Tibial nerve (tissue), 4 donors: ENCODE measurements at regions not wholly inside any gene's neighbourhood (a gene's known extent, or its start where the extent isn't known, plus 50 kb on each side); places are given as distances from the start of the nearest gene placed in this dataset.
"Not testable (repeated sequence)": the region's sequence is repeated elsewhere in the genome, so short reads cannot be mapped to it uniquely, and the experiment has no call there.

Experiments used
- DNase-seq, 2 donors: peaks; one replicate each; pipeline ENCODE4 v3.0.0-alpha.2; 2019; ENCODE audit warnings: low spot score in 2 of 2
- H3K27ac ChIP-seq, 4 donors: fragments of 200-600 bp; sonication (generic) in 3 of 4; one replicate each; pipeline ENCODE4 v1.5.1; 2017 to 2019; ENCODE audit warnings: mild to moderate bottlenecking in 1 of 4
- H3K27me3 ChIP-seq, 2 donors: fragments of 200-600 bp; sonication (generic) in 1 of 2; one replicate each; pipeline versions ENCODE4 v1.5.1 to v1.6.0; 2017 to 2019
- H3K36me3 ChIP-seq, 3 donors: fragments of 200-600 bp; sonication (generic); one replicate each; pipeline ENCODE4 v1.5.1; 2018 to 2019
- H3K4me1 ChIP-seq, 4 donors: fragments of 200-600 bp; sonication (generic) in 3 of 4; one replicate each; pipeline ENCODE4 v1.5.1; 2017 to 2019
- H3K4me3 ChIP-seq, 4 donors: fragments of 200-600 bp; sonication (generic) in 3 of 4; one replicate each; pipeline ENCODE4 v1.5.1; 2017 to 2019; ENCODE audit warnings: mild to moderate bottlenecking in 1 of 4, moderate library complexity in 1 of 4
- H3K9me3 ChIP-seq, 4 donors: fragments of 200-600 bp; sonication (generic) in 3 of 4; one replicate each; pipeline ENCODE4 v1.5.1; 2017 to 2019
- EP300 ChIP-seq, 2 donors: sonication (generic); formaldehyde crosslinking; IDR thresholded peaks; one replicate each; pipeline ENCODE4 v1.6.1; 2017; ENCODE audit warnings: antibody characterized with exemption in 2 of 2, mild to moderate bottlenecking in 1 of 2
- POLR2A ChIP-seq, 2 donors: fragments of 450-650 bp; IDR thresholded peaks; one replicate each; pipeline ENCODE4 v1.6.1; 2017; ENCODE audit warnings: antibody characterized with exemption in 2 of 2, mild to moderate bottlenecking in 2 of 2, moderate library complexity in 2 of 2
- WGBS, 2 donors: methylation state at CpG; one replicate each; pipeline ENCODE4 v1.1.5; 2018; 5-methylcytosine and 5-hydroxymethylcytosine counted together
- TF ChIP-seq, protein P1 (sequence below), 5 experiments: fragments of 200-600 bp in 3 of 5; fragments of 450-650 bp in 2 of 5; sonication (generic) in 3 of 5; IDR thresholded peaks; one replicate each; pipeline ENCODE4 v1.5.1; 2016 to 2019; ENCODE audit warnings: antibody characterized with exemption in 5 of 5, mild to moderate bottlenecking in 3 of 5, moderate library complexity in 2 of 5

DNA sequence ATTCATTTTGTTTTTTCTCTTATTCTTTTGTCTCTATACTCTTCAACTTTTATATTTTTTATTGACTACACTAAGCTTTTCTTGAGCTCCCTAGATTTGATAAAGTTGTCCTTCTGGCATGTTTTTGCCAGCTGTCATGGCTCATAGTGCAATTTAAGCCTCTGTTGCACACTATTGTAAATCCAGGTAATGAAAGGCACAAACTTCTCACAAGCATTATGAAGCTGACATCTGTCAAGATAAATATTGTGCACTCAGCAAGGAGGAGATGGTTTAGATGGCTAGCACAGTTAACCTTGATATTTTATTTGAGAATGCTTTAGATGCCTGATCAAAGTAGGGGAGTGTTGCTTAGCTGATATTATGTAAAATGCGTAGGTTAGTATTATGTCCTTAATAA is 1280.9 kb downstream of the NSUN3 start:
- H3K36me3 ChIP-seq: no peaks in the 10 kb centered on the region
- TF ChIP-seq, protein P1, sequence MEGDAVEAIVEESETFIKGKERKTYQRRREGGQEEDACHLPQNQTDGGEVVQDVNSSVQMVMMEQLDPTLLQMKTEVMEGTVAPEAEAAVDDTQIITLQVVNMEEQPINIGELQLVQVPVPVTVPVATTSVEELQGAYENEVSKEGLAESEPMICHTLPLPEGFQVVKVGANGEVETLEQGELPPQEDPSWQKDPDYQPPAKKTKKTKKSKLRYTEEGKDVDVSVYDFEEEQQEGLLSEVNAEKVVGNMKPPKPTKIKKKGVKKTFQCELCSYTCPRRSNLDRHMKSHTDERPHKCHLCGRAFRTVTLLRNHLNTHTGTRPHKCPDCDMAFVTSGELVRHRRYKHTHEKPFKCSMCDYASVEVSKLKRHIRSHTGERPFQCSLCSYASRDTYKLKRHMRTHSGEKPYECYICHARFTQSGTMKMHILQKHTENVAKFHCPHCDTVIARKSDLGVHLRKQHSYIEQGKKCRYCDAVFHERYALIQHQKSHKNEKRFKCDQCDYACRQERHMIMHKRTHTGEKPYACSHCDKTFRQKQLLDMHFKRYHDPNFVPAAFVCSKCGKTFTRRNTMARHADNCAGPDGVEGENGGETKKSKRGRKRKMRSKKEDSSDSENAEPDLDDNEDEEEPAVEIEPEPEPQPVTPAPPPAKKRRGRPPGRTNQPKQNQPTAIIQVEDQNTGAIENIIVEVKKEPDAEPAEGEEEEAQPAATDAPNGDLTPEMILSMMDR (IDR thresholded peaks at IDR 0.05): no peak
- H3K27me3 ChIP-seq: no peaks in the 10 kb centered on the region
- H3K9me3 ChIP-seq: no peaks in the 10 kb centered on the region
- H3K4me1 ChIP-seq: no peaks in the 10 kb centered on the region
- H3K27ac ChIP-seq: no peak overlapping the region
- no peak overlapping the region for H3K4me3 ChIP-seq
- DNase-seq: no peak
- WGBS, 2 donors: 93 to 100% methylated on average over 1 of the region's 1 CpG

DNA sequence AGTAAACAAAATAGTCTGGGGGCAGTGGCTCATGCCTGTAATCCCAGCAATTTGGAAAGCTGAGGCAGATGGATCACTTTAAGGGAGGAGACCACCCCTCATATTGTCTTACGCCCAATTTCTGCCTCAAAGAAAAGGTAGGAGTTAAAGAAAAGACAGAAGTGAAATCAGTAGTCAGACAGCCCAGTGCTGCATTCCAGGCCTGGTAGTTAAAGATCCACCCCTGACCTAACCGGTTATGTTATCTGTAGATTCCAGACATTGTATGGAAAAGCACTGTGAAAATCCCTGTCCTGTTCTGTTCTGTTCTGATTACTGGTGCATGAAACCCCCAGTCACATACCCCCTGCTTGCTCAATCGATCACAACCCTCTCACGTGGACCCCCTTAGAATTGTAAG is 1285.1 kb downstream of the NSUN3 start:
- H3K4me3 ChIP-seq, H3K27me3 ChIP-seq, H3K4me1 ChIP-seq, H3K9me3 ChIP-seq, DNase-seq, H3K36me3 ChIP-seq, H3K27ac ChIP-seq: not testable (repeated sequence)
- 74 to 80% methylated on average over 4 of the region's 4 CpGs for WGBS, 2 donors

DNA sequence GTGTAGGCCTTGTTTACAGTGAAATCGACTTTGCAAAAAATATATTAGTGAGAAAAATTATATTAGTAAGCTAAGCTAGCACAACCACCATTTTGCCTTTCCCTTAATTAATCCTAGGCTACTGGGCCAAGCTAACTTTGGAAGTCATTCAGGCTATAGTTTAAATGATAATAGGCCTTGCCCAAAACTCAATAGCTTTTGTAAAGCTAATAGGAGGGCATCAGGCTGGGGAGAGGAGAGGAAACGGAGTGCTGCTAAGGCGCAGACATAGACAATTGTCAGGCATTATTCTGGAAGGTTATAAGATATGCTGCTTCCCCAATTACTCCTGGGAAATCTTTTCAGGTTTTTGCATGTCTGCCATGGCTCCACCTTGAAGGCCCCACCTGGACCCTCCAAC is 1286.0 kb downstream of the NSUN3 start:
- H3K36me3 ChIP-seq: no peaks in the 10 kb centered on the region
- H3K4me1 ChIP-seq: no peaks in the 10 kb centered on the region
- no peak overlapping the region for H3K4me3 ChIP-seq
- no peaks in the 10 kb centered on the region for H3K9me3 ChIP-seq
- 91 to 95% methylated on average over 3 of the region's 3 CpGs for WGBS, 2 donors
- H3K27ac ChIP-seq: no peak overlapping the region
- no peak for DNase-seq
- H3K27me3 ChIP-seq: no peaks in the 10 kb centered on the region
- TF ChIP-seq POLR2A (IDR thresholded peaks at IDR 0.05) (no peak), EP300 (IDR thresholded peaks at IDR 0.05) (no peak)
- TF ChIP-seq, protein P1 (IDR thresholded peaks at IDR 0.05): no peak

DNA sequence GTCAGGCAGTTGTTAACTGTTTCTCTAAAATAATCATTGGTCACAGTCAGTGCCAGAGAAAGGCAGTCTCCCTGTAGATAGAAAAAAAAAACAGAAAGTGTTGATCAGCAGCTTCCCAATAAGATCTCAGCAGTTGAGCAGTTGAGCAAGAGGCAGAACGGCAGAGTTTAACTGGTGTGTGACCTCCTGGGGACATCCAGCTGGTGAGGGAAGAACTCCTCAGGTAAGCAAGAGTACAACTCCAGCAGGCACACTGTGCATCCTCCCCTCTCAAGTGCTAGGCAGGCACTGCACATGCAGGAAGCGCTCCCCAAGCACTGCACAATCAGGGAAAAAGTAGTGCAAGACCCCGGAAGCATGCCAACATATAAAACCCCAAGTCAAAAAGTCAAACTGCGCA is 1287.2 kb downstream of the NSUN3 start:
- TF ChIP-seq POLR2A (IDR thresholded peaks at IDR 0.05) (no peak), EP300 (IDR thresholded peaks at IDR 0.05) (no peak)
- TF ChIP-seq, protein P1 (IDR thresholded peaks at IDR 0.05): no peak
- Histone ChIP-seq H3K9me3 (no peaks in the 10 kb centered on the region), H3K27me3 (no peaks in the 10 kb centered on the region), H3K4me1 (no peaks in the 10 kb centered on the region), H3K36me3 (no peaks in the 10 kb centered on the region), H3K4me3 (no peak overlapping the region), H3K27ac (no peak overlapping the region)
- DNase-seq: no peak
- WGBS, 2 donors: 62 to 76% methylated on average over 4 of the region's 4 CpGs

DNA sequence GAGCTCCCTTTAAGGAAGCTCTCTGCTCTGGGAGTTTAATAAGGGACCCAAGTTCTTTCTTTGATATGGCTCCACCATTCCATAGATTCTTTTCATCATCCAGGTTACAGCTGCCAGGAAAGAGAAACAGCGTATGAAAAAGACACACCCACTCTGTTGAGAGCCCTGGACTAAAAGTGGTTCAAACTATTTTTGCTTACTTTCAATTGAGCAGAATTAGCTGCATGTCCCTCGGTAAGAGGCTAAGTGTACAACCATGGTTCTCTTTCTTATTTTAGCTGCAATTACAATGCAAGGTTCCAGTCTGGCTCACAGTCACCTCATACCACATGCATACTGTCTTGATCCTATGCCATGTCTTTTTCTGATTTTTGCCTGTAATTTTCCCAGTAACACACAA is 1288.3 kb downstream of the NSUN3 start:
- no peak for TF ChIP-seq POLR2A (IDR thresholded peaks at IDR 0.05)
- TF ChIP-seq, protein P1 (IDR thresholded peaks at IDR 0.05): no peak
- no peak for TF ChIP-seq EP300 (IDR thresholded peaks at IDR 0.05)
- Histone ChIP-seq H3K4me3 (no peak overlapping the region), H3K27ac (no peak overlapping the region), H3K4me1 (no peaks in the 10 kb centered on the region), H3K27me3 (no peaks in the 10 kb centered on the region), H3K36me3 (no peaks in the 10 kb centered on the region), H3K9me3 (no peaks in the 10 kb centered on the region)
- DNase-seq: no peak
- WGBS, 2 donors: 54 to 76% methylated on average over 2 of the region's 2 CpGs

DNA sequence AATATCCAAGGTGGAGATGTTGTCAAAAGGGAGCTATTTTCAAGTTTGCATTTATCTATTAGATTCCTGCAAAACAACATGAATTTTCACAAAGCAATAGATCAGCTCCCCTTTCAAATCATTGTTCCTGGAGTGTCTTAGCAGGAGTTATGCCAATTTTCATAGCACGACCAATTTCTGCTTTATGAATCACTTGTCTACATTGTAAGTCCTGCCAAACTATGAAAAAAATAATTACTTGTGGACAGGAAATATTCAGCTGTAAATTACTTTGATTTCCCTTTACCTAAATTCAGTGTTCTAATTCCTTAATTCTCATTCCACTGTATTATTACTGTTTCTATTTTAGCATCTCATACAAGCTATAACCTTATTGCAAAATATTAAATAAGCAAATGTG is 1289.6 kb downstream of the NSUN3 start:
- WGBS, 2 donors: 33 to 39% methylated on average over 1 of the region's 1 CpG
- TF ChIP-seq, protein P1 (IDR thresholded peaks at IDR 0.05): no peak
- no peak for TF ChIP-seq POLR2A (IDR thresholded peaks at IDR 0.05)
- no peak for TF ChIP-seq EP300 (IDR thresholded peaks at IDR 0.05)
- DNase-seq: no peak
- no peak overlapping the region for H3K27ac ChIP-seq
- H3K9me3 ChIP-seq: no peaks in the 10 kb centered on the region
- H3K36me3 ChIP-seq: no peaks in the 10 kb centered on the region
- H3K4me3 ChIP-seq: no peak overlapping the region
- H3K27me3 ChIP-seq: no peaks in the 10 kb centered on the region
- no peaks in the 10 kb centered on the region for H3K4me1 ChIP-seq
